GM12892 (cell line): ENCODE measurements at regions not wholly inside any gene's neighbourhood (a gene's known extent, or its start where the extent isn't known, plus 50 kb on each side); places are given as distances from the start of the nearest gene placed in this dataset.
"Not testable (repeated sequence)": the region's sequence is repeated elsewhere in the genome, so short reads cannot be mapped to it uniquely, and the experiment has no call there.

Experiments used
- DNase-seq: peaks from one replicate; pipeline ENCODE4 v3.0.0; 2011; ENCODE audit not compliant: insufficient read length
- FAIRE-seq: peaks from 2 replicates; lab custom pipeline; 2011; peaks lifted over from hg19 to GRCh38; lab: Jason Lieb, UNC
- POLR2A ChIP-seq: IDR thresholded peaks from 2 replicates; pipeline ENCODE4 v1.6.1; 2011; ENCODE audit warnings: low read depth, low read length, control low read depth
- POLR2AphosphoS5 ChIP-seq: IDR thresholded peaks from 2 replicates; pipeline ENCODE4 v1.6.1; 2011; ENCODE audit warnings: low read depth, low read length, control low read depth
- TAF1 ChIP-seq: IDR thresholded peaks from 2 replicates; pipeline ENCODE4 v1.6.1; 2011; ENCODE audit warnings: low read depth, mild to moderate bottlenecking, control low read depth, low read length, borderline replicate concordance

- FAIRE-seq (no peak), DNase-seq (no peak)
- TF ChIP-seq TAF1 (no peak), POLR2AphosphoS5 (no peak), POLR2A (no peak)
Measured at GRCh38 chr4:159564615-159565014, 461.7 kb downstream of the RAPGEF2 start.

GRCh38 chr4:159566786-159567185 lies 463.9 kb downstream of the RAPGEF2 start:
- no peak for FAIRE-seq
- DNase-seq: no peak
- TF ChIP-seq POLR2A: no peak
- no peak for TF ChIP-seq POLR2AphosphoS5
- TF ChIP-seq TAF1: no peak

- FAIRE-seq (no peak), DNase-seq (no peak)
Measured at GRCh38 chr4:159577241-159577640, 474.4 kb downstream of the RAPGEF2 start.

GRCh38 chr4:159582685-159583084 lies 479.8 kb downstream of the RAPGEF2 start:
- TF ChIP-seq POLR2A: no peak
- no peak for TF ChIP-seq POLR2AphosphoS5
- TF ChIP-seq TAF1: no peak
- no peak for FAIRE-seq
- DNase-seq: no peak

More at GRCh38 chr4:159577241-159577640, 474.4 kb downstream of the RAPGEF2 start:
- TF ChIP-seq POLR2A (no peak), TAF1 (no peak), POLR2AphosphoS5 (no peak)

GRCh38 chr4:159592898-159593556 lies 490.1 kb downstream of the RAPGEF2 start:
- FAIRE-seq (no peak), DNase-seq (no peak)
- TF ChIP-seq POLR2A: no peak
- TF ChIP-seq POLR2AphosphoS5: no peak
- TF ChIP-seq TAF1: no peak

- FAIRE-seq (no peak), DNase-seq (no peak)
- TF ChIP-seq POLR2AphosphoS5 (no peak), TAF1 (no peak), POLR2A (no peak)
Measured at GRCh38 chr4:159593681-159594080, 490.8 kb downstream of the RAPGEF2 start.

- DNase-seq: no peak
- TF ChIP-seq TAF1 (no peak), POLR2A (no peak), POLR2AphosphoS5 (no peak)
- FAIRE-seq: no peak
Measured at GRCh38 chr4:159594576-159594975, 491.7 kb downstream of the RAPGEF2 start.

GRCh38 chr4:159595101-159595500 lies 492.2 kb downstream of the RAPGEF2 start:
- FAIRE-seq, DNase-seq: not testable (repeated sequence)

- no peak for TF ChIP-seq POLR2AphosphoS5
- no peak for TF ChIP-seq TAF1
- no peak for TF ChIP-seq POLR2A
- FAIRE-seq (no peak), DNase-seq (no peak)
Measured at GRCh38 chr4:159598602-159599001, 495.7 kb downstream of the RAPGEF2 start.

- no peak for TF ChIP-seq POLR2AphosphoS5
- TF ChIP-seq TAF1: no peak
- TF ChIP-seq POLR2A: no peak
- FAIRE-seq (no peak), DNase-seq (no peak)
Measured at GRCh38 chr4:159600061-159600460, 497.2 kb downstream of the RAPGEF2 start.

GRCh38 chr4:159604781-159605180 lies 501.9 kb downstream of the RAPGEF2 start:
- FAIRE-seq (no peak), DNase-seq (no peak)
- TF ChIP-seq TAF1: no peak
- TF ChIP-seq POLR2AphosphoS5: no peak
- TF ChIP-seq POLR2A: no peak

- FAIRE-seq (no peak), DNase-seq (no peak)
- TF ChIP-seq POLR2AphosphoS5 (no peak), POLR2A (no peak), TAF1 (no peak)
Measured at GRCh38 chr4:159606835-159607234, 504.0 kb downstream of the RAPGEF2 start.

- FAIRE-seq (no peak), DNase-seq (no peak)
- TF ChIP-seq POLR2AphosphoS5 (no peak), TAF1 (no peak), POLR2A (no peak)
Measured at GRCh38 chr4:159607809-159608208, 504.9 kb downstream of the RAPGEF2 start.

GRCh38 chr4:159608436-159608835 lies 505.6 kb downstream of the RAPGEF2 start:
- no peak for DNase-seq
- TF ChIP-seq POLR2A (no peak), POLR2AphosphoS5 (no peak), TAF1 (no peak)

More at GRCh38 chr4:159608436-159608835, 505.6 kb downstream of the RAPGEF2 start:
- FAIRE-seq: no peak
